H1 (cell line): ENCODE measurements at regions not wholly inside any gene's neighbourhood (a gene's known extent, or its start where the extent isn't known, plus 50 kb on each side); places are given as distances from the start of the nearest gene placed in this dataset.

ENCODE experiments used
- BCL11A ChIP-seq, 2 experiments: IDR thresholded peaks; one replicate each; pipeline ENCODE4 v1.6.1; 2011; ENCODE audit warnings: low read depth in 2 of 2, low read length in 2 of 2, mild to moderate bottlenecking in 2 of 2
- GABPA ChIP-seq: IDR thresholded peaks from 2 replicates; pipeline ENCODE4 v1.6.1; 2011; ENCODE audit warnings: mild to moderate bottlenecking, low read length, moderate library complexity, borderline replicate concordance; ENCODE audit not compliant: insufficient read depth
- POLR2AphosphoS5 ChIP-seq: IDR thresholded peaks from 2 replicates; pipeline ENCODE4 v1.6.1; 2011; ENCODE audit warnings: low read depth, low read length
- TAF1 ChIP-seq: IDR thresholded peaks from 2 replicates; pipeline ENCODE4 v1.6.1; 2011; ENCODE audit warnings: mild to moderate bottlenecking, low read depth, low read length
- TF ChIP-seq, protein P1 (sequence below), 3 experiments: IDR thresholded peaks; 1 replicate in 2 of 3; 2 replicates in 1 of 3; pipeline versions ENCODE4 v1.5.1 to v1.6.1; 2011; ENCODE audit warnings: low read length in 3 of 3, mild to moderate bottlenecking in 3 of 3, inconsistent platforms in 2 of 3, low read depth in 1 of 3, moderate library complexity in 1 of 3; ENCODE audit not compliant: insufficient read depth in 1 of 3; ENCODE audit errors: control extremely low read depth in 1 of 3

DNA sequence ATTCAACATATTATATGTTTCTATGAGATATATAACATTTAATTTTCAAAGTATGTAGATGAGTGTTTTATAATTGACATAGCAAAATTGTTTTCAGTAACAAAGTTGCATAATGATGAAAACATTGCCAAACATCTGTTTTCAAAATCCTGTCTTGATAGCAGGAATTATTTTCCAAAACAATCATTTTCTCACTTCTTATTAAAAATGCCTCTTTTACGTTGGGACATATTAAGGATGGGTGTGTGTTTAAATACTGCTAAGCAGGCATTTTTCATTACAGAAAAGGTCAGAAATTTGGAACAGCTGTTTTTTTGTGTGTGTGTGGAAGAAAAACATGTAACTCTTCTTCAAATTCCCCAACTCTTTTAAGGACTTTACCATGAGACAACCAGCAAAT, 452.0 kb downstream of the SPRY1 start (continued):
- TF ChIP-seq, protein P1, sequence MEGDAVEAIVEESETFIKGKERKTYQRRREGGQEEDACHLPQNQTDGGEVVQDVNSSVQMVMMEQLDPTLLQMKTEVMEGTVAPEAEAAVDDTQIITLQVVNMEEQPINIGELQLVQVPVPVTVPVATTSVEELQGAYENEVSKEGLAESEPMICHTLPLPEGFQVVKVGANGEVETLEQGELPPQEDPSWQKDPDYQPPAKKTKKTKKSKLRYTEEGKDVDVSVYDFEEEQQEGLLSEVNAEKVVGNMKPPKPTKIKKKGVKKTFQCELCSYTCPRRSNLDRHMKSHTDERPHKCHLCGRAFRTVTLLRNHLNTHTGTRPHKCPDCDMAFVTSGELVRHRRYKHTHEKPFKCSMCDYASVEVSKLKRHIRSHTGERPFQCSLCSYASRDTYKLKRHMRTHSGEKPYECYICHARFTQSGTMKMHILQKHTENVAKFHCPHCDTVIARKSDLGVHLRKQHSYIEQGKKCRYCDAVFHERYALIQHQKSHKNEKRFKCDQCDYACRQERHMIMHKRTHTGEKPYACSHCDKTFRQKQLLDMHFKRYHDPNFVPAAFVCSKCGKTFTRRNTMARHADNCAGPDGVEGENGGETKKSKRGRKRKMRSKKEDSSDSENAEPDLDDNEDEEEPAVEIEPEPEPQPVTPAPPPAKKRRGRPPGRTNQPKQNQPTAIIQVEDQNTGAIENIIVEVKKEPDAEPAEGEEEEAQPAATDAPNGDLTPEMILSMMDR (IDR thresholded peaks at IDR 0.05; ENCODE audit: control extremely low read depth in 1 of 3, insufficient read depth in 1 of 3, low read depth in 1 of 3, low read length in 3 of 3): no peak
- TF ChIP-seq POLR2AphosphoS5: no peak
- no peak for TF ChIP-seq TAF1
- TF ChIP-seq GABPA: no peak
- TF ChIP-seq BCL11A (IDR thresholded peaks at IDR 0.05; ENCODE audit: low read depth in 2 of 2, low read length in 2 of 2): no peak
